Neural cell (in vitro differentiated cells): ENCODE measurements at regions not wholly inside any gene's neighbourhood (a gene's known extent, or its start where the extent isn't known, plus 50 kb on each side); places are given as distances from the start of the nearest gene placed in this dataset.

Experiments
- H2AFZ ChIP-seq: fragments of 200-600, 300-800 bp; sonication (generic), shearing (Covaris generic); 2 replicates; pipeline ENCODE4 v1.6.0; 2014; ENCODE audit warnings: low read depth, mild to moderate bottlenecking, antibody characterized with exemption, low read length, moderate library complexity
- H3F3A ChIP-seq: fragments of 200-600 bp; shearing (Covaris generic); 2 replicates; pipeline ENCODE4 v1.6.1; 2016; ENCODE audit warnings: mild to moderate bottlenecking, moderate library complexity, mixed read lengths, antibody characterized with exemption, low read length; ENCODE audit not compliant: insufficient read depth, poor library complexity, severe bottlenecking
- H3K27ac ChIP-seq: fragments of 200-600, 300-800 bp; sonication (generic), shearing (Covaris generic); 2 replicates; pipeline ENCODE4 v1.5.1; 2014; ENCODE audit warnings: mild to moderate bottlenecking, low read length, moderate library complexity
- H3K27me3 ChIP-seq: fragments of 300-800, 200-600 bp; sonication (generic), shearing (Covaris generic); 2 replicates; pipeline ENCODE4 v1.6.0; 2014; ENCODE audit warnings: mild to moderate bottlenecking, low read depth, low read length, moderate library complexity; ENCODE audit not compliant: insufficient read depth
- H3K36me3 ChIP-seq: fragments of 300-800, 200-600 bp; sonication (generic), shearing (Covaris generic); 2 replicates; pipeline ENCODE4 v1.5.1; 2014; ENCODE audit warnings: mild to moderate bottlenecking, antibody characterized with exemption, low read length, moderate library complexity; ENCODE audit not compliant: insufficient read depth
- H3K4me2 ChIP-seq: fragments of 300-800, 200-600 bp; sonication (generic), shearing (Covaris generic); 2 replicates; pipeline ENCODE4 v1.6.0; 2014; ENCODE audit warnings: mild to moderate bottlenecking, low read length
- H3K4me3 ChIP-seq: fragments of 300-800, 200-600 bp; sonication (generic), shearing (Covaris generic); 2 replicates; pipeline ENCODE4 v1.5.1; 2014; ENCODE audit warnings: mild to moderate bottlenecking, low read length, moderate library complexity
- H3K79me2 ChIP-seq: fragments of 200-600 bp; shearing (Covaris generic); replicated peaks from 2 replicates; pipeline ENCODE4 v1.6.0; 2014; ENCODE audit warnings: mild to moderate bottlenecking, low read length, moderate library complexity; ENCODE audit not compliant: insufficient read depth
- H3K9ac ChIP-seq: fragments of 300-800, 200-600 bp; sonication (generic), shearing (Covaris generic); 2 replicates; pipeline ENCODE4 v1.6.1; 2016; ENCODE audit warnings: mild to moderate bottlenecking, low read length, mixed read lengths
- H3K9me2 ChIP-seq: fragments of 200-600 bp; shearing (Covaris generic); 2 replicates; pipeline ENCODE4 v1.6.1; 2016; ENCODE audit warnings: mild to moderate bottlenecking, low read length, mixed read lengths; ENCODE audit not compliant: insufficient read depth
- H3K9me3 ChIP-seq: fragments of 200-600, 300-800 bp; sonication (generic), shearing (Covaris generic); 2 replicates; pipeline ENCODE4 v1.6.1; 2016; ENCODE audit warnings: mild to moderate bottlenecking, mixed run types, low read length, moderate library complexity, mixed read lengths
- H4K20me1 ChIP-seq: fragments of 200-600 bp; shearing (Covaris generic); 2 replicates; pipeline ENCODE4 v1.6.1; 2016; ENCODE audit warnings: mild to moderate bottlenecking, mixed run types; ENCODE audit not compliant: insufficient read depth
- EP300 ChIP-seq: fragments of 450-650 bp; conservative IDR thresholded peaks from 2 replicates; pipeline ENCODE4 v1.6.1; 2014; ENCODE audit warnings: antibody characterized with exemption, mild to moderate bottlenecking, moderate library complexity; ENCODE audit not compliant: poor library complexity, severe bottlenecking
- EZH2 ChIP-seq: fragments of 200-600, 300-800 bp; shearing (Covaris generic), sonication (generic); IDR thresholded peaks from 2 replicates; pipeline ENCODE4 v1.6.1; 2014; ENCODE audit warnings: antibody characterized with exemption, low read length, borderline replicate concordance, mild to moderate bottlenecking; ENCODE audit not compliant: insufficient read depth, poor library complexity, severe bottlenecking
- MXI1 ChIP-seq: fragments of 450-650 bp; conservative IDR thresholded peaks from 2 replicates; pipeline ENCODE4 v1.6.1; 2014; ENCODE audit warnings: antibody characterized with exemption, mild to moderate bottlenecking; ENCODE audit not compliant: poor library complexity, severe bottlenecking
- POLR2AphosphoS5 ChIP-seq: IDR thresholded peaks from 2 replicates; pipeline ENCODE4 v1.6.1; 2012
- RAD21 ChIP-seq: fragments of 450-650 bp; conservative IDR thresholded peaks from 2 replicates; pipeline ENCODE4 v1.6.1; 2014; ENCODE audit warnings: antibody characterized with exemption, mild to moderate bottlenecking, moderate library complexity
- SMC3 ChIP-seq: fragments of 450-650 bp; conservative IDR thresholded peaks from 2 replicates; pipeline ENCODE4 v1.6.1; 2014; ENCODE audit warnings: antibody characterized with exemption, mild to moderate bottlenecking, moderate library complexity; ENCODE audit not compliant: poor library complexity
- TAF1 ChIP-seq: IDR thresholded peaks from 2 replicates; pipeline ENCODE4 v1.6.1; 2012; ENCODE audit warnings: low read depth
- TF ChIP-seq, protein P1 (sequence below): fragments of 450-650 bp; IDR thresholded peaks from 2 replicates; pipeline ENCODE4 v1.5.1; 2014; ENCODE audit warnings: antibody characterized with exemption, mild to moderate bottlenecking, moderate library complexity; ENCODE audit not compliant: poor library complexity, severe bottlenecking
- TF ChIP-seq, protein P2 (sequence below): IDR thresholded peaks from 2 replicates; pipeline ENCODE4 v1.6.1; 2012; ENCODE audit warnings: borderline replicate concordance

DNA sequence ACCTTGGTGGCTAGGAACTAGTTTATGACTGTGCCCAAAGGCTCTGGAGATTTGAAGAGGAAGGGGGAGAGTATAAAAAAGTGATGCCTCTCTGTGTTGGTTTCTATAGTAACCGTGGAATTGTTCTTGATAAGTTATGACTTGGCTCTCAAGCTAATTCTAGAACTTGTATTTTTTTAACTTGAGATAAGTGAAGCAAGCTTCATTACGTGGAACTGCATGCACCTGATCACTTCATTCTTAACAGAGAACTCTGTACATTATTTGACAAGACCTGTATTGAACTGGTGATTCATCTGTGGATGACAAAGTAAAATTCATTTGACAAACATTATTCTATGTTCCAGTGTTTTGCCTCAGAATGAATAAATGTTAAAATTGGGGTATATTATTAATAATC is 1452.2 kb downstream of the REEP3 start:
- no peaks in the 10 kb centered on the region for H3K9me2 ChIP-seq
- no peak overlapping the region for H2AFZ ChIP-seq
- H3K36me3 ChIP-seq, result no peaks in the 10 kb centered on the region
- no peaks in the 10 kb centered on the region for H4K20me1 ChIP-seq
- no peak overlapping the region for H3K4me2 ChIP-seq
- no peaks in the 10 kb centered on the region for H3K27me3 ChIP-seq
- H3K9me3 ChIP-seq, result no peaks in the 10 kb centered on the region
- H3K79me2 ChIP-seq, result no peaks in the 10 kb centered on the region
- no peak overlapping the region for H3K27ac ChIP-seq
- no peak for TF ChIP-seq SMC3
- TF ChIP-seq, protein P1, sequence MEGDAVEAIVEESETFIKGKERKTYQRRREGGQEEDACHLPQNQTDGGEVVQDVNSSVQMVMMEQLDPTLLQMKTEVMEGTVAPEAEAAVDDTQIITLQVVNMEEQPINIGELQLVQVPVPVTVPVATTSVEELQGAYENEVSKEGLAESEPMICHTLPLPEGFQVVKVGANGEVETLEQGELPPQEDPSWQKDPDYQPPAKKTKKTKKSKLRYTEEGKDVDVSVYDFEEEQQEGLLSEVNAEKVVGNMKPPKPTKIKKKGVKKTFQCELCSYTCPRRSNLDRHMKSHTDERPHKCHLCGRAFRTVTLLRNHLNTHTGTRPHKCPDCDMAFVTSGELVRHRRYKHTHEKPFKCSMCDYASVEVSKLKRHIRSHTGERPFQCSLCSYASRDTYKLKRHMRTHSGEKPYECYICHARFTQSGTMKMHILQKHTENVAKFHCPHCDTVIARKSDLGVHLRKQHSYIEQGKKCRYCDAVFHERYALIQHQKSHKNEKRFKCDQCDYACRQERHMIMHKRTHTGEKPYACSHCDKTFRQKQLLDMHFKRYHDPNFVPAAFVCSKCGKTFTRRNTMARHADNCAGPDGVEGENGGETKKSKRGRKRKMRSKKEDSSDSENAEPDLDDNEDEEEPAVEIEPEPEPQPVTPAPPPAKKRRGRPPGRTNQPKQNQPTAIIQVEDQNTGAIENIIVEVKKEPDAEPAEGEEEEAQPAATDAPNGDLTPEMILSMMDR, result no peak
- no peak for TF ChIP-seq POLR2AphosphoS5
- no peak for TF ChIP-seq TAF1
- TF ChIP-seq RAD21, result no peak
- TF ChIP-seq EZH2, result no peak
- no peak for TF ChIP-seq MXI1
- TF ChIP-seq EP300, result no peak
- TF ChIP-seq, protein P2, sequence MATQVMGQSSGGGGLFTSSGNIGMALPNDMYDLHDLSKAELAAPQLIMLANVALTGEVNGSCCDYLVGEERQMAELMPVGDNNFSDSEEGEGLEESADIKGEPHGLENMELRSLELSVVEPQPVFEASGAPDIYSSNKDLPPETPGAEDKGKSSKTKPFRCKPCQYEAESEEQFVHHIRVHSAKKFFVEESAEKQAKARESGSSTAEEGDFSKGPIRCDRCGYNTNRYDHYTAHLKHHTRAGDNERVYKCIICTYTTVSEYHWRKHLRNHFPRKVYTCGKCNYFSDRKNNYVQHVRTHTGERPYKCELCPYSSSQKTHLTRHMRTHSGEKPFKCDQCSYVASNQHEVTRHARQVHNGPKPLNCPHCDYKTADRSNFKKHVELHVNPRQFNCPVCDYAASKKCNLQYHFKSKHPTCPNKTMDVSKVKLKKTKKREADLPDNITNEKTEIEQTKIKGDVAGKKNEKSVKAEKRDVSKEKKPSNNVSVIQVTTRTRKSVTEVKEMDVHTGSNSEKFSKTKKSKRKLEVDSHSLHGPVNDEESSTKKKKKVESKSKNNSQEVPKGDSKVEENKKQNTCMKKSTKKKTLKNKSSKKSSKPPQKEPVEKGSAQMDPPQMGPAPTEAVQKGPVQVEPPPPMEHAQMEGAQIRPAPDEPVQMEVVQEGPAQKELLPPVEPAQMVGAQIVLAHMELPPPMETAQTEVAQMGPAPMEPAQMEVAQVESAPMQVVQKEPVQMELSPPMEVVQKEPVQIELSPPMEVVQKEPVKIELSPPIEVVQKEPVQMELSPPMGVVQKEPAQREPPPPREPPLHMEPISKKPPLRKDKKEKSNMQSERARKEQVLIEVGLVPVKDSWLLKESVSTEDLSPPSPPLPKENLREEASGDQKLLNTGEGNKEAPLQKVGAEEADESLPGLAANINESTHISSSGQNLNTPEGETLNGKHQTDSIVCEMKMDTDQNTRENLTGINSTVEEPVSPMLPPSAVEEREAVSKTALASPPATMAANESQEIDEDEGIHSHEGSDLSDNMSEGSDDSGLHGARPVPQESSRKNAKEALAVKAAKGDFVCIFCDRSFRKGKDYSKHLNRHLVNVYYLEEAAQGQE, result no peak
- no peak overlapping the region for H3K4me3 ChIP-seq
- no peak overlapping the region for H3K9ac ChIP-seq
- no peaks in the 10 kb centered on the region for H3F3A ChIP-seq

DNA sequence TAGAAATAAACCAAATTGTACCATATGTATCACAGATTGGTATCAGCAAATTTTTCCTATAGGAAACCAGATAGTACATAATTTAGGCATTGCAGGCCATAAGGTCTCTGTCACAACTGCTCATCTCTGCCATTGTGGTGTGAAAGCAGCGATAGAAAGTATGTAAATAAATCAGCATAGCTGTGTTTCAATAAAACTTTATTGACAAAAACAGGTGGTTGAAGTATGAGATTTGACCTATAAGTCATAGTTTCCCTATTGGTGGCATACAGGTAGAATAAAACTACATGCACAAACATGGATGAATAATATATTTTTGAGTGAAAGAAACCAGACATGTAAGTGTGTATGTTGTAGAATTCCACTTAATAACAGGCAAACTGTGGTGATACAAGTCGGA is 1454.9 kb downstream of the REEP3 start:
- Histone ChIP-seq H3K36me3 (no peaks in the 10 kb centered on the region), H3K4me2 (no peak overlapping the region), H4K20me1 (no peaks in the 10 kb centered on the region), H3K9me2 (no peaks in the 10 kb centered on the region), H3K79me2 (no peaks in the 10 kb centered on the region), H3K9me3 (no peaks in the 10 kb centered on the region), H2AFZ (no peak overlapping the region), H3K9ac (no peak overlapping the region), H3K27me3 (no peaks in the 10 kb centered on the region), H3F3A (no peaks in the 10 kb centered on the region), H3K27ac (no peak overlapping the region), H3K4me3 (no peak overlapping the region)
- no peak for TF ChIP-seq SMC3
- TF ChIP-seq, protein P2, result no peak
- TF ChIP-seq RAD21, result no peak
- TF ChIP-seq MXI1, result no peak
- TF ChIP-seq, protein P1, result no peak
- no peak for TF ChIP-seq POLR2AphosphoS5
- no peak for TF ChIP-seq EZH2
- no peak for TF ChIP-seq EP300
- no peak for TF ChIP-seq TAF1
